Activated CD8-positive, alpha-beta memory T cell treated with anti-CD3 and anti-CD28 coated beads for 4 hours (primary cell): ENCODE measurements at regions not wholly inside any gene's neighbourhood (a gene's known extent, or its start where the extent isn't known, plus 50 kb on each side); places are given as distances from the start of the nearest gene placed in this dataset.
A peak's percentile ranks its signal among the peaks of the same experiment; 100 is the strongest.

Experiments
- DNase-seq, 2 donors: peaks; one replicate each; pipeline ENCODE4 v3.0.0-alpha.2; 2020; ENCODE audit warnings: low read depth in 2 of 2

DNA sequence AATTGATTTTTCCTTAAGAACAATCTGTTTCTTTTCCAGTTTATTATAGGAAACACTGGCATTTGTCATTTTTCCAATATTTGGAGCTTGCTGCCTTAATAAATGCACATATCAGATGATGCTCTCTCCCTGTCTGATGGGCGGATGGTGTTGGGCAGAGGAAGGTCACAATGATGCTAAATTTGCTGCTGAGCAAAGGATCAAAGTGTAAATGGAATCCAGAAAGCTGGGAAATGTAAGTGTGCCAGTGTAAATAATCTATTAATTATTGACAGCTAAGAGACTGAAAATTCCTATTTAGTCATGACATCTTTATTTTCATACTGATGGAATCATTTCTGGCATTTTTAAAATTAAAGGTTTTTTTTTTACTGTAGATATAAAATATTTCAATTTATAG, 243.2 kb downstream of the PTBP2 start:
- no peak for DNase-seq

DNA sequence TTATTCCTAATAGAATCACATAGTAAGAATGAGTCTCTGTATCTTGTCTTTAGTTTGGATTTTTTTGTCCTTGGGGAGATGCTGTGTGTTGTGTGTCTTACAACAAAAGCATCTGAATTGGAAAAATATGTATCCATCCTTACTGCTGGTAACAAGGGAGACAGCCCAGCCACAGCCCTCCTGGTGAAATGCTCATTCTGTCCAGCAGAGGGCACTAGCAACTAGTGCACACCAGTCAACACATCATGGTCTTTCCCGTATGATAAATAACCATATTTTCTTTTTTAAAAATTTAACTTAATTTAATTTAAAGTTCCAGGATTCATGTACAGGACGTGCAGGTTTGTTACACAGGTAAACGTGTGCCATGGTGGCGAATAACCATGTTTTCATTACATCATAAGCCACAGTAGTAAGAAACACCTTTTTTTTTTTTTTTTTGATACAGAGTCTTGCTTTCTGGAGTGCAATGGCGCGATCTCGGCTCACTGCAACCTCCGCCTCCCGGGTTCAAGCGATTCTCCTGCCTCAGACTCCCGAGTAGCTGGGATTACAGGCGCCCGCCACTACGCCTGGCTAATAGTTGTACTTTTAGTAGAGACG, 245.1 kb downstream of the PTBP2 start:
- DNase-seq: peak; percentile 34 to 39

DNA sequence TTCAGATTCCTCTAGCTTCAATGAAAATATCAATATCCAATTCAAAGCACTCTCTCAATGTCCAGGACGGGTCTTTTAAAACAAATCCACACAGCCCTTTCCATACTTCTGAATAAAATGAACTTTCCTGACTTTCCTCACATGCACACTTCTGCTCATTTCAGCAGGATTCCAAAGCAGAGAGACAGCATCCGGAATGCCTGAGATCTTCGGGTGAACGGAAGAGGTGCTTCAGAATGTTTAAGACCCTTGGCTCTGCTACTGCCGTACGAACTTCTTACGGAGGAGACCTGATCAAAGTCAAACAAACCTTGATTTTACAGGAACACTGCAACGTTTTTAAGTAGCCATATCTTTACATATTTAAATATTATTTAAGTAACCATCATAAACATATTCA, 245.7 kb downstream of the PTBP2 start:
- no peak for DNase-seq

DNA sequence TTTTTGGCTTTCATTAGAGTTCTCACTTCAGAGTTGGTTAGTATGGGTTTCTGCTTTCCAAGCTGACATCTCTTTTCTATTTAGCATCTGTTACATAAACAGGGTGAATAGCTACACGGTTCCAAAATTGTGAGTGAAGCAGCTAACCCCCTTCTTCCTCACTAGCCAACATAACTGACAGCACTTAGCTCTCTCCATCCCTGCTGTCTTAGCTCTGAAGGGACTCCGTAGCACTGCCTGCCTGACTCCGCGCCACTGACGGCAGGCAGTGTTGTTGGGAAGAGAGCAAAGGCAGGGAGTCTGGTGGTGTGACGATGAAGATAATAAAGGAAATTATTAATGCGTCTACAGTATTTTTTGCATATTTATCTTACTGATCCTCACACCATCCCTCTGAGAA, 247.0 kb downstream of the PTBP2 start:
- DNase-seq: no peak

DNA sequence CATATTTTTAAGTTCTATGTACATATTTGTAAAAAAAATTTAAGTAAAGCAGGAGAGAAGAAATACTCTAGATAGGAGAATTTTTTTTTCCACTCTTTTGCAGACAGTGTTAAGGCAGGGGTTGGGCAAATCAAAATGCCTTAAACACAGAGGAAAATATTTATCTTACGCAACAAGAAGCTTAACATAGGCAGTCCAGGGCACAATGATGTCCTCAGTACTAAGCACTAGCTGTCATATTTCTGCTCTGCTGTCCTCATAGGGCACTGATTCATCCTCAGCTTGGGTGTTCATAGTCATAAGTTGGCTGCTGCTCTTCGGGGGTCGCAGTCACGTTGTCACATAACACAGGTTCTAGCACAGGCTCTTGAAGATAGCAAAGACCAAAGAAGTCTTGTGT, 247.4 kb downstream of the PTBP2 start:
- no peak for DNase-seq

DNA sequence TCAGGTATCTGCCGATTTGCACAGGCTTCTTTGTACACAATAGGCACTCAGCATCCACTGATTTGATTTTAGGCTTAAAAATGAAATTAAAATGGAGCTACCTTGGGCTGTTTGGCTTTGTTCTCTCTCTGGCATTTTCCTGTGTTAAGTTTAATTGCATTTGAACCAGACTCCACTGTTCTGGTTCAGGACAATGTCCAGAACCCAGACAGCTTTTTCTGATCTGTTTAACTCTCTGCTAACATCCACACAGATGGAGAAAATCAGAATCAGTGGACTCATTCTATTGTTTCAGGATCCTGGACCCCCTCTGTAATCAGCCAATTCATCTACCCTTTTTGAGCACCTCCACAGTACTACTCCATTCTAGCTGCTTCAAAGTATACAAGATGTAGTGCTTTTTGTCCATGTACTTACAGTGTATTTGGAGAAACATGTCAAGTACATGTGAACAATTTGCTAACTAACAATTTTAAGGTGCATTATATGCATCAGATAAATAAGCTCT, 248.1 kb downstream of the PTBP2 start:
- no peak for DNase-seq

DNA sequence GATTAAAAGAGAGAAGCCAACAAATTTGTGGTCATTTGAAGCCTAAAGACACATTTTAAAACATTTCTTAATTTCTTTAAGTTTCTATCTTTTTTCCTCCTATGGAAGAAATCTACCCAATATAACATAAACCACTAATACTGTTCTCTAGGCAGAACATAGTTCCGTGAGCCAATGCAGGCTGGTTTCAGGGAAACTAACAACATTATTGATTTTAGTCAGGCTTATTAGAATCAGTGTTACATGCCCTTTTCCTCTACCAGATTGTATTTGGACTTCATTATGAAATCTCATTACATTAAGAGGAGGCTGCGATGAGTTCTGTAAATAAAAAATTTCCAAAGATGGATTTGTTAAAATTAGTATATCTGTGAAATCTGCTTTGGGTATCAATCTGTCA, 249.9 kb downstream of the PTBP2 start:
- DNase-seq: no peak

DNA sequence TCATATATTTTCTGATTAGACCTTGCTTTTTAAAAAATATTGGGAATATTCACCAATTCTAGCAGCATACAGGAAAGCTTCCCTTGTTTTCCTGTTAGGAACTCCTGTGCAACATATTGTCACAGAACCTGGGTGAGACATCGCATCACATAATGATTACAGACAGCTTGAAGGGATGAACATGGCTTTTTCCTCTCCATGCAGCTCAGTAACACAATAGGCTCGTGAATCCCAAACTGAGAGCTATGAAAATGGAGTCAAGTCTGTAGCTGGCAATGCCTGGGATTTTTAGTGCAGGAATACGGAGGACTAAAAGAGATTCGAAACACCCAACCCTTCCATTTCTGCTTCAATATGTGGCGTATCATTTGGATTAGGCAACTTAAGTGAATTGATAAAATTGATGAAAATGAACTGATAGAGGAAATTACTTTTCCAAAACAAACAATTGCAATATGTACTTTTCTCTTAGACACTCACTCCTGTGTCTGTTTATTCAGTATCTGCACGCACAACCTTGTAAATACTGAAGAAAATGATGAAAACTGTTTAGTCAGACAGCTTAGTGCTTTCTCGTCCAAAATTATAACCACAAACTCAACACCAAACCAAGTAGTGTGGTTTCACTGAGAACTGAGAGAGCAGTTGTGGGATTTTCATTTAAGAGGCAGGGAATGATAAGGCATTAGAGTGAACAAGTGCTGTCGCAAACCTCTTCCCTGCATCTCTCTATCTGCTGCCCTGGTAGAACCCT, 250.4 kb downstream of the PTBP2 start:
- no peak for DNase-seq

DNA sequence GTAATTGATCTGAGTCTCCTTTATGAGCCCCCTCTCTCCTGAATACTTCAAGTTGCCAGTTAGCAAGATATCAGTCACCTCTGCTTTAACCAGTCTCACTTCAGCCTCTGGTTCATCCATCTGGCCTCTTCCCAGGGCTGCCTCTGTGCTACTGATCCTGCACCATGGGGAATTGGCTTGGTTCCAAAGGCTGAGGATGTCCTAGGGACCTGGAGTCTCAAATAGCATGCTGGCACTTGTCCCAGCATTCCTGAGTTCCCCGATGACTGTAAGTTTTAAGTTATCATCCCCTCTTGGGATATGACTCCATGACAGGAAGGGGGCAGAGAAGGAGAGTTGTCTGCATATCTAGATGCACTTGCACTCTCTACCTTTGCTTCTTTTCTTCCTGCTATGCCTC, 252.0 kb downstream of the PTBP2 start:
- no peak for DNase-seq

DNA sequence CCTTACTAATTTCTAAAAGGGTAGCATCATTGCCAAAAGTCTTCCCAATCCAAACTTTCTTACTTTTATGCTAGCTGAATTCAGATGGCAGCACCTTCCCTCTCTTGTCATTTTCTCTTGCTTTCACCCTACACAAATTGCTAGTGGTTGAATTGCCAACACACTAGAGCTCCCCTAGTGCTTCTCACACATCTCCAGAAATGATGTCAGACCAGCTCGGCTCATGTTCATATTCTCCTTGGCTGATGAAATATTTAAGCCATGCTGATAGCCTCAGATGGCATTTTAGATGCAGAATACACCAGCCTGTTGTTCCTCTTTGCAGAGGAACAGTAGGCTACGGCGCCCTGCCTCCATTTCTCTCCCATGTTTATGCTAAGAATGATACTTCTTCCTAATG, 256.9 kb downstream of the PTBP2 start:
- no peak for DNase-seq

DNA sequence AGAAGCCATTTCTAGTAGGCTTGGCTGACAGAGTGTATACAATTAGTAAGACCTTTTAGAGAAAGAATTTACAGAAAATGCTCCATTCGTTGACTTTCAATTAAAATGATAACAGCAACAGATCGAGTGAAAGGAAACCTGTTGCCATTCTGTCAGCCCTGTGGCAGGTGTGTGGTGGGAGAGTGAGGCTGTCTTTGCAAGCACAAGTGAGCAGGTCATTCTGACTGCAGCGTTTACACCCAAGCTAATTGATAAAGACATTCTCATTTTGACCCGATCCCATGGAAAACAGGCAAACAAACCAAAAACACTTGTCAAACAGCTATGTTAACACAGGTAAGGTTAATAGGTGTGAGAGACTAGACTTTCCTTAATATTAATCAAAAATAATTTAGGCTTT, 257.3 kb downstream of the PTBP2 start:
- no peak for DNase-seq

DNA sequence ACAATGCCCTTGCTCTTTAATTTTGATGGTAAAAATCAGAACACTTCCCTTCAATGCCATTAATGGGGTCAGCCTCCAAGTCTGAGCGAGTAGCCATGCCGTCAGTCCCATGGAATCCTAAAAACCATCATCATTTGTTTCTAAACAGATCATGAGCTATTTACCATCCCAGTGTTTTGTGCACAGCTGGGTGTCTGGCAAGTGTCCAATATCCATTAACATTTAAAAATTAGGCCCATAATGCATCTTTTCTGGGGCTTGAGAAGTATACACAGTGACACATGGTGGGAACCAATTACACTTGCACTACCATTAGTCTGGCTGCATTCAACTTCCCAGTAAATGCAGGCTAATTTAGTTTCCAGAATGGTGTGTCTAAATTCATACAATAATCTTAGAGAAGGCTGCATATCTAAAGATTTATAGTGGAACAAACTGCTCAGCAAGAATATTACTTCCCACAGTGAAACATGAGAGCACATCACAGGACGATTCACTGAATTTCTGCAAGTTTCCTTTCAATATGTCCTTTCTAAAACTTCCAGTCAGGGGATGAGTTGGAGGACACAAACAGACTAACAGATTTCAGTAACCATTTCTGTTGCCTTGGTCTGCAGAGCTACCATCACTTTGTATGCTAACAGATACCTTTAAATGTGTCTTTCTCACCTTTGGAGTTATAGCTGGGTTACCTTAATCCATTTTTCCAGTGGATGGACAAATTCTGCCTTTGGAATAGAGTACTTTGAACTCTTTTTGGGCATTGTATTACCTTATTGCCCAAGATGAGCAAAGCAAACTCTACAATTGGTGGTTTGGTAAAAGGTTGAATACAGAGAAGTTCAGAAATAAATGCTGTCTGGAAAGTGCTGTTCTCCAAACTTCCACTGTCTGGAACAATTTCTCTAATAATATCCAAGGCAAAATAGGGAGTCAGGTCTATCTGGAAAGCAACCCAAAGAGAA, 258.0 kb downstream of the PTBP2 start:
- no peak for DNase-seq

DNA sequence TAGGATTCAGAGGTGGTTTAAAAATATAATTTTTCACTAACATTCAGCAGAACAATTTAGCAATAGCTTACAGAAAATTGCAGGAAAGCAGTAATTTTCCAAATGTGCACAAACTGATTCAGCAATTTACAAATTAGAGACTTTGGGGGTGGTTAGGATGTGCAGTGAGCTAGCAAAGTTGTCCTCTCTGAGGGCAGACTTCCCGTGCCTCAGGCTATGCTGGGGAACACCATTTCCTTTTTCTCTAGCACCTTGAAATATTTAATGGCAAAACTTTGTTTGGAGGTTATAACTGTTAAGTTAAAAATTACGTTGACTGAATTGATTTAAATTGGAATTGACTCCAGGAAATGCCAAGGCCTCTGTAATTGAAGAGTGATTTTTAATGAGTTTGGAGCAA, 258.9 kb downstream of the PTBP2 start:
- DNase-seq: no peak

DNA sequence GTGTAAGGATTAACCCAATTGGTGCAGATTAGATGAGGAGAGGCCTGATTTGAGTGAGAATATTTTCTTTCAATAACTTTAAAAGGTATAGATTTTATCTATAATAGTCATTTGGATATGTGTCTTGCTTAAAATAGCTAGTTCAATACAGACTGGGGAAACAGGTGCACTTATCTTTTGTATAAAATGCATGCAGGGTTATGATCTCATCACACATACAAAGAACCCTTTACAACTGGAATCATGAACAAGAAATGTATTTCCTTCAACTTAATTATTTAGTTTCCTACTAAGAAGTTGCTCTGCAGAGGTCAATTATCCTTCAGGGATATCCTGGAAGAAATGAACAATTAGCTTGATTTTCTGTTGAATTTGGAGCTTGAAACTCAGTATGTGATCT, 259.6 kb downstream of the PTBP2 start:
- DNase-seq: no peak

DNA sequence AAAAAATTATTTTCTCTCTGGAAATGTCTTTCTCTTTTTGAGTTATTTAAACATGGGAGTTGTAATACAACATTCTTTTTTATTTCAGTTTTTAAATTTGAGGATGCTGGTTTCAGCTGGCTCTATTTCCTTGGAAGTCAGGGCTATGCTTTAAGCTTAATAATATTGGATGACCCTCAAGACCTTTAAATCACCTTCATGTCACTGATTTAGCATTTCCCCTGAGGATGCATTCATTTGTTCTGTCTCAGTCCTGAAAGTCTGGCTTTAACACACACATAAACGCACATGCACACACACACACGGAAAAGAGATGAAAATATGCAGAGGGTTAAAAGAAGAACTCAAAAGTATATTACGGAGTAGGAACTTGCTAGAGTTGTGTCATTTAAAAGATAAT, 260.5 kb downstream of the PTBP2 start:
- no peak for DNase-seq

DNA sequence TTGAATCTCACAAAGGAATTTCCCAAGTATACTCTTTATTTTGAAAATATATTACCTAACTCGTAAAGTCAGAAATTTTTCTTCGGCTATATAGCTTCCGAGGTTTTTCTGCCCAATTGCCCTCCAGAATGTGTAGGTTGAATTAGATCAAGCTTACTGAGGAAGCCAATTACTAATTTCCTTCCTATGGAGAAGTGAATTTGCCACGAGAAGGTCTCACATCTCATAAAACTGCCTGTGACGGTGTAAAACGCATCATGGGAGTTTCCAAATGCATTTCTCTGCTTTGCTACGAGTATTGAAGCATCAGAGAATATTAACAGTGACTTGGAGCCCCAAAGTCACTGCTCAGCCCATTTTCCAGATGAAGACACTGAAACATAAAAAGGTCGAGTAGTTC, 262.3 kb downstream of the PTBP2 start:
- DNase-seq: no peak

DNA sequence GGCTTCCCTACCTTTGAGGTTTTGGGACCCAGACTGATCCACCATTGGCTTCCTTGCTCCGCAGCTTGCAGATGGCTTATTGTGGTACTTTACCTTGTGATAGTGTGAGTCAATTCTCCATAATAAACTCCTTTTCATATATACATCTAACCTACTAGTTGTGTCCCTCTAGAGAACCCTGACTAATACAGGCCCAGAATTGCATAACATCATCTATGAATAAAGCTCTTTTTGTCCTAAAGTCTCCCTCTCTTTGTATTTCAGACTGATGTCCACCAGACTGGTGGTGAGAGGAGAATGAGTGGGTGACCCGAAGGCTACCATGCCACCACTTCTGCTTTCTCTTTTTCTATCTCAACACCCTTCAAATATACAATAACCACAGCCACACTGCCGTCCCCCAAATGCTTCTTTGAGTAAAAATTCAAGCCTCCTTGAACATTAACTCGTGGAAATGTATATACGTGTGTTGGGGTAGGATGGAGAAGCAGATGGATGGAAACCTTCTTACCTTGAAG, 265.7 kb downstream of the PTBP2 start:
- DNase-seq: no peak

DNA sequence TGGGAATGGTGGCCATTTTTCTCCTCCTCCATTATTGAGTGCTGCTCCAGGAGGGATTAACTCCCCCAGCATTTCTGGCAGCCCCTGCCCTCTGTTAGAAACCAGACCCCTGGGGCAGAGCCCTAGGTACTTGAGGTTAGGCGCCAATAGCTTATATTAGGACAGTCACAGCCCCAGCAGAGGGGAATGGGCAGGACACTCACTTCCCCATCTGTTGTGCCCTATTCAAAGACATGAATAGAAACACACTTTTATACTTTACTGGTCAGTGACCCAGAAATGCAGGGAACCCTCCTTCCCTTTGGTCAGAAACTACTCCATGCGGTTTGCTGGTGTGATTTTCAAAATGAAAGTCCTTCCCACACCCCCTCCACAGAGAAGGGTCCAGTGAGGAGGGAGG, 267.7 kb downstream of the PTBP2 start:
- no peak for DNase-seq

DNA sequence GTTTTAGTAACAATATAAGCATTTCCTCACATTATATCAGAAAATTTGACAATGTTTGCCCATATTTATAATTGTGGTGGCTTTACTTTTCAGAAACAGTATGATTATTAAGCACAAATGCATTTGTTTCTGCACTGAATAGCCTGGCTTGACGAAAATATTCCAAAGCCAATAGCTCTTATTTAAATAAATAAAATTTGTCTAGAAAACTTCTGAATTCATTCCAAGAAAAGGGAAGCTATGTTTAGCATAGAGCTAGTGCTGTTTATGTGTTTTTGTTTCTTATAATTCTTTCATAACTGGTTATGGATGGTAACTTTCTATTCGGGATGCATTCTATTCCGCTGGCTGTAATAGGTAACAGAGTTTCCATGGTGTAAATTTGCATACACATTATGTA, 268.6 kb downstream of the PTBP2 start:
- DNase-seq: no peak

DNA sequence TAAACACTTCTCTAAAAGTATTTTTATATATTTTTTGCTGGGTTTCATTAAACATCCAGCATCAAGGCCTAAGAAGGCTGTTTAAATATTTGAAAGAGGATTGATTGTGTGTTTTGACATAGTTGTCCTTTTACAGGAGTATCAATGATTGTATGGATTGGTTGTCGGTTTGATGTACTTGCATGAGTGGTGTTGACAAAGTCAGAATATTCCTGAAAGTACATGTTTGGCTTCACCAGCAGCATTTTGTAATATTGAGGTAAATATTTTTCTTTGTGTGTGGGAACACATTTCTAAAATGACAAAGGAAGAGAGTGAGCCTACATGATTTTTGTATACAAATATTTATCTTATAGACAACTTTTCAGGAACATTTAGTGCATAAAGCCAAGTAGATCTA, 269.7 kb downstream of the PTBP2 start:
- no peak for DNase-seq

DNA sequence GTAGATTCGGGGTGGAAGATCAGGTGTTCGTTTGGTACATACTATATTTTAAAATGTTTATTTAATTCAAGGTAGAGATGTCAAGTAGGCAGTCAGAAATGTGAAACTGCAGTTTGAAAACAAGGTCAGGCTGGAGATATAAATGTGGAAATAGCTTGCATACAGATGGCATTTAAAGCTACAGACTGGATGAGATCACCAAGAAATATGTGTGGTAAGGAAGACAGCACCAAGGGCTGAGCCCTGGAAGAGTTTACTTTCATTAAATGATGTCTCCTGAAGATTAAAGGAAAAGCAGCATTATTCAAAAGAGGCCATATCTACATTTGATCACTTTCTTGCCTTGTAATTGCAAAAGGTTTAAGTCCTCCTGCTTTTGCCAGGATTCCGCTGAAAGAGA, 271.3 kb downstream of the PTBP2 start:
- DNase-seq: no peak

DNA sequence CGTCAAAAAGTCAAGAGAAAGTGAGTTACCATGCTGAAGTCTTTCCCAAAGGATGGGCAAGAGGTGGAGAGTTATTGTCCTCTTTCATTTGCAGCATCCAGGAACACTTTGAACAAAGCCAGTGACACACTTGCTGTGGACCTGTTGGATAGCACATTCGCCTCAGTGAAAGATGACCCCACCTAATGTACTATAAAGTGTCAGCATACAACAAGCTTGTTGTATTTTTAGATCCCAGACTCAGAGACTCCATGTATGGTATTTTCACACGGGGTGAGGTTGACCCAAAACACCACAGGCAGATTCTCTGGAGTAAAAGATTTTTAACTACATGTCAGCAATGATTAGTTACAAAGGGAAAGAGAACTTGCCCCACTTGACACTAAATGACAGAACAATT, 273.8 kb downstream of the PTBP2 start:
- DNase-seq: no peak
